ENCODE measurements at regions not wholly inside any gene's neighbourhood (a gene's known extent, or its start where the extent isn't known, plus 50 kb on each side); places are given as distances from the start of the nearest gene placed in this dataset.

- TF ChIP-seq CTCF (IDR thresholded peaks at IDR 0.05; ENCODE audit: borderline replicate concordance, control extremely low read depth, extremely low read depth, insufficient read depth, missing control alignments): no peak
- DNase-seq (ENCODE audit: low spot score): no peak
- in situ Hi-C loops (cut with MboI; ENCODE audit: low sequenced_read_pairs, unreplicated experiment): no loop called here
These were observed 69.0 kb upstream of the CITED2 start for GRCh38 chr6:139443231-139444112.

DNA sequence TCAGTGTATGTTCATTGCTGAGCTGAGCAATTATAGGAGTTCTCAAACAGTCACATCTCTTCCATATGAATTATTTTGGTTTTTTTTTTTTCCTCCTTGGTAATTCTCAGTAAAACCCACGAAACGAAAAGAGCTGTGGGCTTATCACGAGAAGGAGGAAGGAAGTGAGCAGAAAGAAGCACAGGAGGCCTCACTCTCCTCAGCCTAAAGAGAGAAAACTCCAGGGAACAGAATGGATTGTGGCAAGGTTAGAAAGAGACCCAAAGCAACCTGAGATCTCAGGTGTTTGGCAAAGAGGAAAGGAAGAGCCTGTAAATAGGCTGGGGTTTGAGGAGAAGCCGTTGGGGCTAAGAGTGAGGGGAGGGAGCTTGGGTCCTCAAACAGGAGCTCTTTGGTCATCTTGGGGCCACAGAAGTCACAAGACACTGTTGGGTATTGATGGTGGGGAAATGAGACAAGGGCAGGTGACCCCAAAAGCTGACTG, 67.8 kb upstream of the CITED2 start:
- in situ Hi-C loops (cut with MboI; ENCODE audit: low sequenced_read_pairs, unreplicated experiment): no loop called here
- TF ChIP-seq CTCF (IDR thresholded peaks at IDR 0.05; ENCODE audit: borderline replicate concordance, control extremely low read depth, extremely low read depth, insufficient read depth, missing control alignments): no peak
- DNase-seq (ENCODE audit: low spot score): no peak

- in situ Hi-C loops (cut with MboI; ENCODE audit: low sequenced_read_pairs, unreplicated experiment): no loop called here
- DNase-seq (ENCODE audit: low spot score): no peak
- no peak for TF ChIP-seq CTCF (IDR thresholded peaks at IDR 0.05; ENCODE audit: borderline replicate concordance, control extremely low read depth, extremely low read depth, insufficient read depth, missing control alignments)
These were observed 64.9 kb upstream of the CITED2 start for GRCh38 chr6:139439349-139439748.

- in situ Hi-C loops (cut with MboI; ENCODE audit: low sequenced_read_pairs, unreplicated experiment): no loop called here
- no peak for TF ChIP-seq CTCF (IDR thresholded peaks at IDR 0.05; ENCODE audit: borderline replicate concordance, control extremely low read depth, extremely low read depth, insufficient read depth, missing control alignments)
- no peak for DNase-seq (ENCODE audit: low spot score)
These were observed 64.3 kb upstream of the CITED2 start for GRCh38 chr6:139438775-139439174.

GRCh38 chr6:139436957-139437348, 62.5 kb upstream of the CITED2 start:
- no peak for DNase-seq (ENCODE audit: low spot score)
- no peak for TF ChIP-seq CTCF (IDR thresholded peaks at IDR 0.05; ENCODE audit: borderline replicate concordance, control extremely low read depth, extremely low read depth, insufficient read depth, missing control alignments)
- in situ Hi-C loops (cut with MboI; ENCODE audit: low sequenced_read_pairs, unreplicated experiment): no loop called here

DNA sequence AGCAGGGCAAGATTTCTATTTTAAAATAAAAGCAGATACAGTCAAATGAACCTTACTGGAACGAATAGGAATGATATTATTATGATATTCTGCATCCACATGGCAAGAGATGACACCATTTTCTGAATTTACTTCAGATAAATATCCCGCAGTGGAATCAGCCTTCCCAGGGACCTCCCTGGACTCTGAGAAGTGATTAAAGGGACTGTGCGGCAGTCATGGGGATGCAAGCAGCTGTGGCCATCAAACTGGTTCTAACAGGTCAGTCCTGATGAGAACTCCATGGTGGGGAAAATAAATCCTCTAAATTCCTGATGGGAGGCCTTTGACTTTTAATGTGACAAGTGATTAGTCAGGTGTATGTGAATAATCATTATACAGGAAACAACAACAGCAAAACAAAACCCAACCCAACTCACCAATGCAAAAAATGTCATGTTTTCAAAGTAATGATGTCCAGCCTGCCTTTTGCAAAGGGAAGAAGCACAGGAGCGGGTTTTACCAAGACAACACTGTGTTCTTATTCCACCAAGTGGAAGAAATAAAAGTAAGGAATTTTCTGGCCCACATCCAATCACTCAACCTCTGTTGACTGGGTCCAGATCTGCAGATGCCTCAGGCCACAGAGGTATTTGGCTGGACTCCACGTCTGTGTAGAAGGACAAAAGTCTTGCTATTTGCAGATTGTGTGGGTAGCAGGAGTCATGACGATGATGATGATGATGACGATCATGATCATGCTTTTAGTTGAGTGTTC, 61.9 kb upstream of the CITED2 start:
- DNase-seq (ENCODE audit: low spot score): no peak
- TF ChIP-seq CTCF (IDR thresholded peaks at IDR 0.05; ENCODE audit: borderline replicate concordance, control extremely low read depth, extremely low read depth, insufficient read depth, missing control alignments): no peak
- in situ Hi-C loops (cut with MboI; ENCODE audit: low sequenced_read_pairs, unreplicated experiment): no loop called here
